ENCODE measurements at regions not wholly inside any gene's neighbourhood (a gene's known extent, or its start where the extent isn't known, plus 50 kb on each side); places are given as distances from the start of the nearest gene placed in this dataset.

GRCh38 chr7:127486654-127487053 is 94.1 kb upstream of the ZNF800 start:
- no peaks in the 10 kb centered on the region for H3K9me3 ChIP-seq (ENCODE audit: control insufficient read depth, low read length)
- no peak for TF ChIP-seq CTCF (IDR thresholded peaks at IDR 0.05)
- no peaks in the 10 kb centered on the region for H3K4me1 ChIP-seq
- no peaks in the 10 kb centered on the region for H3K27me3 ChIP-seq (ENCODE audit: control insufficient read depth, insufficient read depth, low read length)
- no peak overlapping the region for H3K4me3 ChIP-seq (ENCODE audit: low read depth, low read length)
- no peak overlapping the region for H3K4me2 ChIP-seq (ENCODE audit: low read length)
- H2AFZ ChIP-seq = no peak overlapping the region
- no peaks in the 10 kb centered on the region for H3K79me2 ChIP-seq
- H3K9ac ChIP-seq = no peak overlapping the region
- H3K27ac ChIP-seq = no peak overlapping the region
- no peaks in the 10 kb centered on the region for H3K36me3 ChIP-seq (ENCODE audit: control insufficient read depth, insufficient read depth, low read length)

GRCh38 chr7:127485482-127485881 is 93.0 kb upstream of the ZNF800 start:
- no peak overlapping the region for H3K9ac ChIP-seq
- H3K27ac ChIP-seq = no peak overlapping the region
- no peaks in the 10 kb centered on the region for H3K27me3 ChIP-seq (ENCODE audit: control insufficient read depth, insufficient read depth, low read length)
- no peaks in the 10 kb centered on the region for H3K9me3 ChIP-seq (ENCODE audit: control insufficient read depth, low read length)
- H3K4me2 ChIP-seq (ENCODE audit: low read length) = no peak overlapping the region
- no peaks in the 10 kb centered on the region for H3K36me3 ChIP-seq (ENCODE audit: control insufficient read depth, insufficient read depth, low read length)
- H3K4me3 ChIP-seq (ENCODE audit: low read depth, low read length) = no peak overlapping the region
- TF ChIP-seq CTCF (IDR thresholded peaks at IDR 0.05) = no peak
- H3K79me2 ChIP-seq = no peaks in the 10 kb centered on the region
- H2AFZ ChIP-seq = no peak overlapping the region
- H3K4me1 ChIP-seq = no peaks in the 10 kb centered on the region

- TF ChIP-seq CTCF (IDR thresholded peaks at IDR 0.05) = no peak
- no peaks in the 10 kb centered on the region for H3K79me2 ChIP-seq
- H3K4me1 ChIP-seq = no peaks in the 10 kb centered on the region
- H3K4me2 ChIP-seq (ENCODE audit: low read length) = no peak overlapping the region
- no peaks in the 10 kb centered on the region for H3K36me3 ChIP-seq (ENCODE audit: control insufficient read depth, insufficient read depth, low read length)
- H2AFZ ChIP-seq = no peak overlapping the region
- H3K9ac ChIP-seq = no peak overlapping the region
- H3K27ac ChIP-seq = no peak overlapping the region
- H3K27me3 ChIP-seq (ENCODE audit: control insufficient read depth, insufficient read depth, low read length) = no peaks in the 10 kb centered on the region
- no peaks in the 10 kb centered on the region for H3K9me3 ChIP-seq (ENCODE audit: control insufficient read depth, low read length)
- H3K4me3 ChIP-seq (ENCODE audit: low read depth, low read length) = no peak overlapping the region
These were observed 92.4 kb upstream of the ZNF800 start for GRCh38 chr7:127484954-127485353.

- Histone ChIP-seq H3K4me2 (ENCODE audit: low read length) (no peak overlapping the region), H3K36me3 (ENCODE audit: control insufficient read depth, insufficient read depth, low read length) (no peaks in the 10 kb centered on the region), H2AFZ (no peak overlapping the region), H3K4me1 (no peaks in the 10 kb centered on the region), H3K79me2 (no peaks in the 10 kb centered on the region), H3K9me3 (ENCODE audit: control insufficient read depth, low read length) (no peaks in the 10 kb centered on the region), H3K27ac (no peak overlapping the region), H3K27me3 (ENCODE audit: control insufficient read depth, insufficient read depth, low read length) (no peaks in the 10 kb centered on the region), H3K4me3 (ENCODE audit: low read depth, low read length) (no peak overlapping the region), H3K9ac (no peak overlapping the region)
- no peak for TF ChIP-seq CTCF (IDR thresholded peaks at IDR 0.05)
These were observed 86.0 kb upstream of the ZNF800 start for GRCh38 chr7:127478461-127478860.

GRCh38 chr7:127478024-127478355 is 85.5 kb upstream of the ZNF800 start:
- H3K9ac ChIP-seq = no peak overlapping the region
- no peaks in the 10 kb centered on the region for H3K4me1 ChIP-seq
- no peak overlapping the region for H3K4me3 ChIP-seq (ENCODE audit: low read depth, low read length)
- no peaks in the 10 kb centered on the region for H3K79me2 ChIP-seq
- H3K27ac ChIP-seq = no peak overlapping the region
- H3K36me3 ChIP-seq (ENCODE audit: control insufficient read depth, insufficient read depth, low read length) = no peaks in the 10 kb centered on the region
- peak overlapping the region; percentile 13 for H2AFZ ChIP-seq
- no peaks in the 10 kb centered on the region for H3K27me3 ChIP-seq (ENCODE audit: control insufficient read depth, insufficient read depth, low read length)
- no peak for TF ChIP-seq CTCF (IDR thresholded peaks at IDR 0.05)
- H3K9me3 ChIP-seq (ENCODE audit: control insufficient read depth, low read length) = no peaks in the 10 kb centered on the region
- H3K4me2 ChIP-seq (ENCODE audit: low read length) = no peak overlapping the region
